HEK293 (cell line): ENCODE measurements at regions not wholly inside any gene's neighbourhood (a gene's known extent, or its start where the extent isn't known, plus 50 kb on each side); places are given as distances from the start of the nearest gene placed in this dataset.

Experiments used
- CTCF ChIA-PET: fragments of 350-600 bp; formaldehyde crosslinking; extraction: SDS; loops from one replicate; lab custom pipeline; 2021; ENCODE audit warnings: antibody characterized with exemption; lab: Yijun Ruan, JAX
- POLR2A ChIA-PET: fragments of 300-600 bp; formaldehyde crosslinking; extraction: SDS; loops from one replicate; lab custom pipeline; 2020; ENCODE audit warnings: antibody characterized with exemption, inconsistent platforms; lab: Yijun Ruan, JAX
- H3K27ac ChIP-seq: fragments of 200-500 bp; sonication (Bioruptor generic); 2 replicates; pipeline ENCODE4 v1.5.1; 2014; ENCODE audit warnings: low read depth, low read length, control low read depth, inconsistent platforms; ENCODE audit errors: extremely low read depth
- H3K36me3 ChIP-seq, 2 experiments: fragments of 200-500 bp in 1 of 2; sonication (Bioruptor generic) in 1 of 2; 1 replicate in 1 of 2; 2 replicates in 1 of 2; pipeline ENCODE4 v1.5.1; 2014 to 2017; ENCODE audit warnings: inconsistent platforms in 2 of 2, low read length in 2 of 2; ENCODE audit not compliant: control insufficient read depth in 2 of 2, insufficient read depth in 1 of 2
- H3K4me1 ChIP-seq: fragments of 200-500 bp; sonication (Bioruptor generic); 2 replicates; pipeline ENCODE4 v1.5.1; 2014; ENCODE audit warnings: mild to moderate bottlenecking, low read length, inconsistent platforms; ENCODE audit not compliant: control insufficient read depth, insufficient read depth
- H3K4me3 ChIP-seq: 2 replicates; pipeline ENCODE4 v1.5.1; 2011; ENCODE audit warnings: low read depth, mild to moderate bottlenecking, control low read depth, low read length, moderate library complexity
- H3K9me3 ChIP-seq: fragments of 200-500 bp; sonication (Bioruptor generic); 2 replicates; pipeline ENCODE4 v1.5.1; 2014; ENCODE audit warnings: low read depth, low read length, inconsistent platforms; ENCODE audit not compliant: control insufficient read depth, insufficient read depth
- ATF2 ChIP-seq: fragments of 450-650 bp; formaldehyde crosslinking; IDR thresholded peaks from 2 replicates; pipeline ENCODE4 v1.5.1; 2016; ENCODE audit warnings: missing biosample characterization, missing genetic modification characterization, low read depth
- GLI2 ChIP-seq: fragments of 450-650 bp; formaldehyde crosslinking; IDR thresholded peaks from 2 replicates; pipeline ENCODE4; 2017; ENCODE audit warnings: missing biosample characterization, missing genetic modification characterization, low read depth, borderline replicate concordance
- HOXC10 ChIP-seq: sonication (generic); formaldehyde crosslinking; IDR thresholded peaks from 2 replicates; pipeline ENCODE4 v1.8.1; 2023; ENCODE audit warnings: mild to moderate bottlenecking, missing genetic modification reagents
- HOXD13 ChIP-seq: sonication (generic); formaldehyde crosslinking; IDR thresholded peaks from 2 replicates; pipeline ENCODE4 v1.8.0; 2022; ENCODE audit warnings: missing genetic modification reagents, borderline replicate concordance
- INSM2 ChIP-seq: fragments of 450-650 bp; formaldehyde crosslinking; IDR thresholded peaks from 2 replicates; pipeline ENCODE4 v1.5.1; 2016; ENCODE audit warnings: missing biosample characterization, missing genetic modification characterization
- KLF7 ChIP-seq: fragments of 450-650 bp; formaldehyde crosslinking; IDR thresholded peaks from 2 replicates; pipeline ENCODE4 v1.5.1; 2016; ENCODE audit warnings: missing biosample characterization, missing genetic modification characterization, borderline replicate concordance
- KLF9 ChIP-seq: fragments of 450-650 bp; formaldehyde crosslinking; IDR thresholded peaks from 2 replicates; pipeline ENCODE4 v1.5.1; 2016; ENCODE audit warnings: missing biosample characterization, missing genetic modification characterization, low read depth
- MEIS1 ChIP-seq: sonication (generic); formaldehyde crosslinking; IDR thresholded peaks from 2 replicates; pipeline ENCODE4 v1.8.1; 2022; ENCODE audit warnings: missing genetic modification reagents, mild to moderate bottlenecking, borderline replicate concordance
- TSHZ1 ChIP-seq: fragments of 450-650 bp; formaldehyde crosslinking; IDR thresholded peaks from 2 replicates; pipeline ENCODE4 v1.5.1; 2016; ENCODE audit warnings: missing biosample characterization, missing genetic modification characterization, borderline replicate concordance
- ZNF175 ChIP-seq: fragments of 450-650 bp; formaldehyde crosslinking; IDR thresholded peaks from 2 replicates; pipeline ENCODE4 v1.5.1; 2016; ENCODE audit warnings: missing biosample characterization, missing genetic modification characterization
- ZNF37A ChIP-seq: fragments of 450-650 bp; IDR thresholded peaks from 2 replicates; pipeline ENCODE4 v1.5.1; 2018; ENCODE audit warnings: missing biosample characterization, missing genetic modification characterization
- ZNF433 ChIP-seq: fragments of 450-650 bp; formaldehyde crosslinking; IDR thresholded peaks from 2 replicates; pipeline ENCODE4 v1.5.1; 2016; ENCODE audit warnings: missing biosample characterization, missing genetic modification characterization, low read depth
- ZNF473 ChIP-seq: fragments of 450-650 bp; formaldehyde crosslinking; IDR thresholded peaks from 2 replicates; pipeline ENCODE4 v1.5.1; 2017; ENCODE audit warnings: missing biosample characterization, missing genetic modification characterization
- ZNF677 ChIP-seq: fragments of 450-650 bp; IDR thresholded peaks from 2 replicates; pipeline ENCODE4 v1.5.0; 2018; ENCODE audit warnings: missing biosample characterization, mild to moderate bottlenecking, missing genetic modification characterization, moderate library complexity
- ZSCAN30 ChIP-seq: fragments of 450-650 bp; IDR thresholded peaks from 2 replicates; pipeline ENCODE4 v1.5.1; 2018; ENCODE audit warnings: missing biosample characterization, mild to moderate bottlenecking, missing genetic modification characterization, moderate library complexity
- ZSCAN5A ChIP-seq: fragments of 450-650 bp; formaldehyde crosslinking; IDR thresholded peaks from 2 replicates; pipeline ENCODE4 v1.5.1; 2016; ENCODE audit warnings: missing biosample characterization, missing genetic modification characterization

- no peak for TF ChIP-seq ZNF677 (tag by site-specific recombination)
Measured at GRCh38 chr13:85427416-85427815, 371.8 kb downstream of the SLITRK6 start (continued).

GRCh38 chr13:85420136-85420535, 379.1 kb downstream of the SLITRK6 start:
- Histone ChIP-seq H3K27ac (no peak overlapping the region), H3K4me1 (no peaks in the 10 kb centered on the region), H3K4me3 (no peak overlapping the region), H3K9me3 (no peaks in the 10 kb centered on the region), H3K36me3 (no peaks in the 10 kb centered on the region)
- POLR2A ChIA-PET, result no interaction called here
- TF ChIP-seq ZNF433, result no peak
- TF ChIP-seq ZNF37A, result no peak
- TF ChIP-seq HOXD13 (CRISPR knock-in tag), result no peak
- no peak for TF ChIP-seq KLF7 (tag by site-specific recombination)
- TF ChIP-seq INSM2 (tag by site-specific recombination), result no peak
- no peak for TF ChIP-seq ATF2 (tag by site-specific recombination)
- no peak for TF ChIP-seq ZNF175 (tag by site-specific recombination)
- no peak for TF ChIP-seq KLF9 (tag by site-specific recombination)
- no peak for TF ChIP-seq ZSCAN30 (tag by site-specific recombination)
- TF ChIP-seq MEIS1 (CRISPR knock-in tag), result no peak
- no peak for TF ChIP-seq ZNF473 (tag by site-specific recombination)
- no peak for TF ChIP-seq TSHZ1 (tag by site-specific recombination)
- CTCF ChIA-PET, result no interaction called here

- H3K4me3 ChIP-seq, result no peak overlapping the region
- no peaks in the 10 kb centered on the region for H3K36me3 ChIP-seq
- H3K27ac ChIP-seq, result no peak overlapping the region
- no peaks in the 10 kb centered on the region for H3K4me1 ChIP-seq
- no peaks in the 10 kb centered on the region for H3K9me3 ChIP-seq
- TF ChIP-seq ATF2 (tag by site-specific recombination) (no peak), ZSCAN5A (no peak), GLI2 (tag by site-specific recombination) (no peak), HOXC10 (CRISPR knock-in tag) (no peak)
- TF ChIP-seq, all 188 proteins: peak for 0
- ChIA-PET CTCF (no interaction called here), POLR2A (no interaction called here)
Measured at GRCh38 chr13:85419611-85420010, 379.6 kb downstream of the SLITRK6 start.
